Fibroblast of lung (primary cell): ENCODE measurements at regions not wholly inside any gene's neighbourhood (a gene's known extent, or its start where the extent isn't known, plus 50 kb on each side); places are given as distances from the start of the nearest gene placed in this dataset.

Experiments
- DNase-seq, 2 donors: peaks; one replicate each; pipeline versions ENCODE4 v3.0.0 to v3.0.0-alpha.2; 2010; ENCODE audit warnings: low read depth in 2 of 2
- H2AFZ ChIP-seq: 2 replicates; pipeline ENCODE4 v1.5.1; 2012; ENCODE audit warnings: low read length, control low read depth, inconsistent platforms
- H3K27ac ChIP-seq: 2 replicates; pipeline ENCODE4 v1.5.1; 2011; ENCODE audit warnings: low read length, control low read depth; ENCODE audit not compliant: insufficient read depth
- H3K27me3 ChIP-seq: 2 replicates; pipeline ENCODE4 v1.5.1; 2011; ENCODE audit warnings: mild to moderate bottlenecking, low read length; ENCODE audit not compliant: control insufficient read depth, insufficient read depth
- H3K36me3 ChIP-seq: 2 replicates; pipeline ENCODE4 v1.5.1; 2011; ENCODE audit warnings: low read length; ENCODE audit not compliant: control insufficient read depth, insufficient read depth
- H3K4me1 ChIP-seq: 2 replicates; pipeline ENCODE4 v1.5.1; 2011; ENCODE audit warnings: low read length; ENCODE audit not compliant: control insufficient read depth, insufficient read depth; ENCODE audit errors: extremely low read depth
- H3K4me2 ChIP-seq: 2 replicates; pipeline ENCODE4 v1.5.1; 2011; ENCODE audit warnings: low read length, control low read depth; ENCODE audit not compliant: insufficient read depth; ENCODE audit errors: extremely low read depth
- H3K4me3 ChIP-seq, 4 experiments: fragments of 200-600 bp in 1 of 4; sonication (generic) in 1 of 4; replicated peaks in 1 of 4; 2 replicates each; pipeline ENCODE4 v1.5.1; 2011 to 2016; ENCODE audit warnings: low read length in 4 of 4, low read depth in 3 of 4, mild to moderate bottlenecking in 3 of 4, control low read depth in 2 of 4, inconsistent platforms in 1 of 4, mixed read lengths in 1 of 4; ENCODE audit not compliant: insufficient read depth in 1 of 4; ENCODE audit errors: control extremely low read depth in 1 of 4
- H3K79me2 ChIP-seq: 2 replicates; pipeline ENCODE4 v1.5.1; 2012; ENCODE audit warnings: mild to moderate bottlenecking, low read length, inconsistent platforms; ENCODE audit not compliant: control insufficient read depth, insufficient read depth
- H3K9ac ChIP-seq: 2 replicates; pipeline ENCODE4 v1.5.1; 2011; ENCODE audit warnings: mild to moderate bottlenecking, low read length, control low read depth; ENCODE audit not compliant: insufficient read depth
- H3K9me3 ChIP-seq: 2 replicates; pipeline ENCODE4 v1.5.1; 2012; ENCODE audit warnings: low read depth, low read length; ENCODE audit not compliant: control insufficient read depth, insufficient read depth
- H4K20me1 ChIP-seq: 2 replicates; pipeline ENCODE4 v1.5.1; 2011; ENCODE audit warnings: low read length; ENCODE audit not compliant: control insufficient read depth, insufficient read depth; ENCODE audit errors: extremely low read depth
- EZH2 ChIP-seq: IDR thresholded peaks from 2 replicates; pipeline ENCODE4 v1.5.1; 2012; ENCODE audit warnings: low read length, control low read depth, mild to moderate bottlenecking; ENCODE audit errors: missing control alignments
- TF ChIP-seq, protein P1 (sequence below), 2 donors: IDR thresholded peaks in 1 of 2; conservative IDR thresholded peaks in 1 of 2; 1 replicate in 1 of 2; 2 replicates in 1 of 2; pipeline ENCODE4 v1.5.1; 2011 to 2012; ENCODE audit warnings: low read length in 2 of 2, control low read depth in 1 of 2, inconsistent platforms in 1 of 2, low read depth in 1 of 2, mild to moderate bottlenecking in 1 of 2

DNA sequence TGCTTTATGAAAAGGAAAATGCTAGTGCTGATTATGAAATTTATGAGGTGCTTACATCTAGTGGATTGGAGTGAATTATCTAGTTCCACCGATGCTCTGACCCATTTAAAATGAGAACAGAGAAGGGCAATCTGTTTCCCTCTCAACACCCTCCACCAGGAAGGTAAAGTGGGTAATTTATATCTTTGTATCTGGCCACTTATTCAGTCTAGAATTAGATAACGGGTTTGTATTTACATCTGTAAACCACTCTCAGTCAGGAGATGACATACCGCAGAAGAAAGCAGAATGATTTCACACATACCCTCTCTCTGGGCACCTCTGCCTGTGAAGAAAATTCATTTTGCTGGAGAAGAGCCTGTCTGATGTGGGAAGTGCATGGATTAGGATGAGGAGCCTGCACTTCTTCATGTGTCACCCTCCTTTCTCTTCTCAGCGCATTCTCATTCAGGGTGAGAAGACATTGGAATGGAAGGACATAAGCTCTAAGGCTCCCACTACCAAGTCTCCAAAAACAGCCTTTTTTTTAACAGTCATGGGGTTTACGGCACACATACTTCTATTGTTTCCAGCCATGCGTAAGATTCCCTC lies 646.7 kb upstream of the SALL1 start:
- TF ChIP-seq, protein P1, sequence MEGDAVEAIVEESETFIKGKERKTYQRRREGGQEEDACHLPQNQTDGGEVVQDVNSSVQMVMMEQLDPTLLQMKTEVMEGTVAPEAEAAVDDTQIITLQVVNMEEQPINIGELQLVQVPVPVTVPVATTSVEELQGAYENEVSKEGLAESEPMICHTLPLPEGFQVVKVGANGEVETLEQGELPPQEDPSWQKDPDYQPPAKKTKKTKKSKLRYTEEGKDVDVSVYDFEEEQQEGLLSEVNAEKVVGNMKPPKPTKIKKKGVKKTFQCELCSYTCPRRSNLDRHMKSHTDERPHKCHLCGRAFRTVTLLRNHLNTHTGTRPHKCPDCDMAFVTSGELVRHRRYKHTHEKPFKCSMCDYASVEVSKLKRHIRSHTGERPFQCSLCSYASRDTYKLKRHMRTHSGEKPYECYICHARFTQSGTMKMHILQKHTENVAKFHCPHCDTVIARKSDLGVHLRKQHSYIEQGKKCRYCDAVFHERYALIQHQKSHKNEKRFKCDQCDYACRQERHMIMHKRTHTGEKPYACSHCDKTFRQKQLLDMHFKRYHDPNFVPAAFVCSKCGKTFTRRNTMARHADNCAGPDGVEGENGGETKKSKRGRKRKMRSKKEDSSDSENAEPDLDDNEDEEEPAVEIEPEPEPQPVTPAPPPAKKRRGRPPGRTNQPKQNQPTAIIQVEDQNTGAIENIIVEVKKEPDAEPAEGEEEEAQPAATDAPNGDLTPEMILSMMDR (conservative IDR thresholded peaks at IDR 0.05 in 1 of 2, IDR thresholded peaks at IDR 0.05 in 1 of 2; ENCODE audit: low read depth in 1 of 2, low read length in 2 of 2) = no peak
- no peak for TF ChIP-seq EZH2
- H3K4me1 ChIP-seq = no peaks in the 10 kb centered on the region
- H3K4me2 ChIP-seq = no peak overlapping the region
- no peaks in the 10 kb centered on the region for H4K20me1 ChIP-seq
- no peaks in the 10 kb centered on the region for H3K36me3 ChIP-seq
- DNase-seq = no peak
- H3K27me3 ChIP-seq = no peaks in the 10 kb centered on the region
- no peak overlapping the region for H3K9ac ChIP-seq
- no peak overlapping the region for H3K4me3 ChIP-seq
- no peaks in the 10 kb centered on the region for H3K9me3 ChIP-seq
- no peaks in the 10 kb centered on the region for H3K79me2 ChIP-seq
- no peak overlapping the region for H2AFZ ChIP-seq
- no peak overlapping the region for H3K27ac ChIP-seq

DNA sequence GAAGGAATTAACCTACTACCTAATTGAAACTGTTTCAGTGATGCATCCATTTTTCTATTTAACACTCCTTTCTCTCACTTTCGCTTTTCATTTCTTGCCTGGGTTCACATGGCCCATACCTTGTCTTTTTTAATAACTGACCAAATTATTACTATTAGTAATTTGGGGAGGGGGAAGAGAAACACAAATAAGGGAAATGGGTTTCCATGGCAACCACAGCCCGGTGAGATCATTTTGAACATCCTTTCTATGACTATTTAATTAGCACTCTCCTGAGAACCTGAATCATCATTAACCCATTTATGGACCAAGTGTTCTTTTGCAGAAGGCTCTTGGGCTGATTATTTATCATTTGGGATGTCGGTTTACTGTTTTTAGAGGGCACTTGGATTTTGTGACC lies 628.2 kb upstream of the SALL1 start:
- no peak overlapping the region for H3K27ac ChIP-seq
- no peaks in the 10 kb centered on the region for H3K79me2 ChIP-seq
- H4K20me1 ChIP-seq = no peaks in the 10 kb centered on the region

DNA sequence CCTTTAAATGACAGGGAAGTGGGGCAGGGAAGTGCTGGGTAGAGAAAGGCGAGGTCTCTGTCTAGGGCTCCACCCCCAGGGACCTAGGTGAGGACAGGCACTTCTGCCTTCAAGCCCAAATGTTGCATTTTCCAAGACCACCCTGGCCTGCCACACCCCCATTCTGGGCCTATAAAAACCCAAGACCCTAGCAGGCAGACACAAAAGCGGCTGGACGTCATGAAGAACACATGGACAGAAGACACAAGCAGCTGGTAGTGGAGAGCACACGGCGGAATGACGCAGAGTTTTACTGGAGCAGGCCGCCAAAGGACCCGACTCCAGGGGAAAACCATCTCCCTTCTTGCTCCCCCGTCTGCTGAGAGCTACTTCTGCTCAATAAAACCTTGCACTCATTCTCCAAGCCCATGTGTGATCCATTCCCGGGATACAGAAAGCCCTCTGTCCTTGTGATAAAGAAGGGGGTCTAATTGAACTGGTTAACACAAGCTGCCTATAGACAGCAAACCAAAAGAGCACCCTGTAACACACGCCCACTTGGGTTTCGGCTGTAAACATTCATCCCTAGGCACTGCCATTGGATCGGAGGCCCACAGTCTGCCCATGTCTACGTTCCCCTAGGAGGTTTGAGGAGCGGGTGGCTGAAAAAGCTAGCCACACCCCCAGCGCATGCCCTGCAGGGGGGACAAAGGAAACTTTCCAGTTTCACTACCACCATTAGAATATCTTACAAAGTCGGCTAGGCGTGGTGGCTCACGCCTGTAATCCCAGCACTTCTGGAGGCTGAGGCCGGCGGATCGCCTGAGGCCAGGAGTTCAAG lies 622.2 kb upstream of the SALL1 start:
- Histone ChIP-seq H3K4me2 (no peak overlapping the region), H2AFZ (no peak overlapping the region), H3K9me3 (no peaks in the 10 kb centered on the region), H3K27me3 (no peaks in the 10 kb centered on the region), H3K4me1 (no peaks in the 10 kb centered on the region), H3K36me3 (no peaks in the 10 kb centered on the region), H3K27ac (no peak overlapping the region), H4K20me1 (no peaks in the 10 kb centered on the region), H3K79me2 (no peaks in the 10 kb centered on the region), H3K4me3 (no peak overlapping the region), H3K9ac (no peak overlapping the region)
- no peak for DNase-seq
- no peak for TF ChIP-seq EZH2
- TF ChIP-seq, protein P1 (conservative IDR thresholded peaks at IDR 0.05 in 1 of 2, IDR thresholded peaks at IDR 0.05 in 1 of 2; ENCODE audit: low read depth in 1 of 2, low read length in 2 of 2) = no peak

More for the DNA sequence above, 628.2 kb upstream of the SALL1 start:
- Histone ChIP-seq H3K9me3 (no peaks in the 10 kb centered on the region), H3K9ac (no peak overlapping the region), H3K36me3 (no peaks in the 10 kb centered on the region), H3K4me2 (no peak overlapping the region), H3K27me3 (no peaks in the 10 kb centered on the region), H2AFZ (no peak overlapping the region), H3K4me3 (no peak overlapping the region), H3K4me1 (no peaks in the 10 kb centered on the region)
- no peak for DNase-seq
- no peak for TF ChIP-seq EZH2
- TF ChIP-seq, protein P1 (conservative IDR thresholded peaks at IDR 0.05 in 1 of 2, IDR thresholded peaks at IDR 0.05 in 1 of 2; ENCODE audit: low read depth in 1 of 2, low read length in 2 of 2) = no peak
